ENCODE measurements at regions not wholly inside any gene's neighbourhood (a gene's known extent, or its start where the extent isn't known, plus 50 kb on each side); places are given as distances from the start of the nearest gene placed in this dataset.

GRCh38 chr13:32897296-32897695 lies 118.9 kb upstream of the KL start:
- TF ChIP-seq CTCF (IDR thresholded peaks at IDR 0.05; ENCODE audit: insufficient read depth, low read depth, low read length, missing control alignments), result no peak
- no peak overlapping the region for H3K4me3 ChIP-seq (ENCODE audit: low read length)
- DNase-seq (ENCODE audit: low read depth), result peak; percentile 86

GRCh38 chr13:32902029-32902780 lies 114.0 kb upstream of the KL start:
- TF ChIP-seq CTCF (IDR thresholded peaks at IDR 0.05; ENCODE audit: insufficient read depth, low read depth, low read length, missing control alignments), result no peak
- DNase-seq (ENCODE audit: low read depth), result peak; percentile 53
- no peak overlapping the region for H3K4me3 ChIP-seq (ENCODE audit: low read length)

- no peak for DNase-seq (ENCODE audit: low read depth)
- no peak overlapping the region for H3K4me3 ChIP-seq (ENCODE audit: low read length)
- no peak for TF ChIP-seq CTCF (IDR thresholded peaks at IDR 0.05; ENCODE audit: insufficient read depth, low read depth, low read length, missing control alignments)
Observed at GRCh38 chr13:32902874-32903273, 113.3 kb upstream of the KL start.

GRCh38 chr13:32903720-32904119 lies 112.5 kb upstream of the KL start:
- no peak for DNase-seq (ENCODE audit: low read depth)
- H3K4me3 ChIP-seq (ENCODE audit: low read length), result no peak overlapping the region
- no peak for TF ChIP-seq CTCF (IDR thresholded peaks at IDR 0.05; ENCODE audit: insufficient read depth, low read depth, low read length, missing control alignments)

- TF ChIP-seq CTCF (IDR thresholded peaks at IDR 0.05; ENCODE audit: insufficient read depth, low read depth, low read length, missing control alignments), result no peak
- H3K4me3 ChIP-seq (ENCODE audit: low read length), result no peak overlapping the region
- DNase-seq (ENCODE audit: low read depth), result no peak
Observed at GRCh38 chr13:32904266-32904665, 112.0 kb upstream of the KL start.

- TF ChIP-seq CTCF (IDR thresholded peaks at IDR 0.05; ENCODE audit: insufficient read depth, low read depth, low read length, missing control alignments), result no peak
- H3K4me3 ChIP-seq (ENCODE audit: low read length), result no peak overlapping the region
- DNase-seq (ENCODE audit: low read depth), result peak; percentile 60
Observed at GRCh38 chr13:32905063-32905863, 111.0 kb upstream of the KL start.

All from epithelial cell of esophagus (primary cell).